PFSK-1 (cell line): ENCODE measurements at regions not wholly inside any gene's neighbourhood (a gene's known extent, or its start where the extent isn't known, plus 50 kb on each side); places are given as distances from the start of the nearest gene placed in this dataset.

Experiments
- FOXP2 ChIP-seq: optimal IDR thresholded peaks from 2 replicates; pipeline ENCODE3; 2011; ENCODE audit warnings: borderline replicate concordance, control low read depth, inconsistent platforms; ENCODE audit not compliant: insufficient read depth; ENCODE audit errors: extremely low read length, extremely low read depth
- POLR2AphosphoS5 ChIP-seq: IDR thresholded peaks from 2 replicates; pipeline ENCODE4 v1.6.1; 2012; ENCODE audit warnings: low read depth, mild to moderate bottlenecking, control low read depth, low read length, moderate library complexity
- SIN3A ChIP-seq: IDR thresholded peaks from 2 replicates; pipeline ENCODE4 v1.6.1; 2012; ENCODE audit warnings: mild to moderate bottlenecking, low read length, moderate library complexity, borderline replicate concordance; ENCODE audit not compliant: insufficient read depth
- TAF1 ChIP-seq: IDR thresholded peaks from 2 replicates; pipeline ENCODE4 v1.6.1; 2012; ENCODE audit warnings: low read length, control low read depth, borderline replicate concordance; ENCODE audit not compliant: insufficient read depth
- TF ChIP-seq, protein P1 (sequence below), 2 experiments: IDR thresholded peaks; 2 replicates each; pipeline versions ENCODE4 v1.6.1 to v1.8.0; 2011 to 2012; ENCODE audit warnings: low read depth in 2 of 2, low read length in 2 of 2, control low read depth in 1 of 2, inconsistent platforms in 1 of 2, mild to moderate bottlenecking in 1 of 2, moderate library complexity in 1 of 2; ENCODE audit not compliant: insufficient read depth in 1 of 2

DNA sequence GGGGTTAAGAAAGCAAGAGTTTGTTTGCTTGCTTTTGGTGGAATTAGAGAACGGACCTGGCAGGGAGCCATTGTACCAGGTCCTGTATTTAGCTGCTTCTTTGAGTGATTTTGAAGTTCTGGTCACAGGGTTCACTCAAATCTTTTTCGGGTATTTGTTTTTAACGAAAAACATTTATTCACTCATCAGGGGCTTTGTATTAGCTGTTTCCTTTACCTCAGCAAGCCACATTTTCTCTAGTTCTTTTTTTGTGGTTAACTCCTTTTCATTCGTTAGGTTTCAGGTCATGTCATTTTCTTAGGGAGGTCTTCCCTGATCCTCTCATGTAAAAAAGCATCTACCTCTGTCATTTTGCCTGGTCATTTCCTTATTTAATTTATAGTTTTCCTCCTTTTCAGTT lies 1502.2 kb downstream of the GRIK2 start:
- TF ChIP-seq POLR2AphosphoS5 = no peak

DNA sequence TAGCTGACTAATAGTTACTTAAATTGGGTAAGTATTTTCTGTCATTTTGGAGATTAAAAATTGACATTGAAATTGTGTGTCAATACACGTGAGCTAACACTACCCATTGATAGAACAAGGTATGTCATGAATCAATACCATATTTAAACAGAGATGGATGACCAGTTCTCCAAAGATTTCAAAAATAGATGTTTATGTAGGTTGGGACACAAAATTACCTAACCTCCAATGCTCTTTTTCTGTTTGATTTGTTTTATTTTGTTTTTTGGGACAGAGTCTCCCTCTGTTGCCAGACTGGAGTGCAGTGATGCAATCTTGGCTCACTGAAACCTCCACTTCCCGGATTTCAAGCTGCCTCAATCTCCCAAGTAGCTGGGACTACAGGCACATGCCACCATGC lies 1491.7 kb downstream of the GRIK2 start:
- TF ChIP-seq SIN3A (no peak), POLR2AphosphoS5 (no peak), TAF1 (no peak), FOXP2 (no peak)
- TF ChIP-seq, protein P1, sequence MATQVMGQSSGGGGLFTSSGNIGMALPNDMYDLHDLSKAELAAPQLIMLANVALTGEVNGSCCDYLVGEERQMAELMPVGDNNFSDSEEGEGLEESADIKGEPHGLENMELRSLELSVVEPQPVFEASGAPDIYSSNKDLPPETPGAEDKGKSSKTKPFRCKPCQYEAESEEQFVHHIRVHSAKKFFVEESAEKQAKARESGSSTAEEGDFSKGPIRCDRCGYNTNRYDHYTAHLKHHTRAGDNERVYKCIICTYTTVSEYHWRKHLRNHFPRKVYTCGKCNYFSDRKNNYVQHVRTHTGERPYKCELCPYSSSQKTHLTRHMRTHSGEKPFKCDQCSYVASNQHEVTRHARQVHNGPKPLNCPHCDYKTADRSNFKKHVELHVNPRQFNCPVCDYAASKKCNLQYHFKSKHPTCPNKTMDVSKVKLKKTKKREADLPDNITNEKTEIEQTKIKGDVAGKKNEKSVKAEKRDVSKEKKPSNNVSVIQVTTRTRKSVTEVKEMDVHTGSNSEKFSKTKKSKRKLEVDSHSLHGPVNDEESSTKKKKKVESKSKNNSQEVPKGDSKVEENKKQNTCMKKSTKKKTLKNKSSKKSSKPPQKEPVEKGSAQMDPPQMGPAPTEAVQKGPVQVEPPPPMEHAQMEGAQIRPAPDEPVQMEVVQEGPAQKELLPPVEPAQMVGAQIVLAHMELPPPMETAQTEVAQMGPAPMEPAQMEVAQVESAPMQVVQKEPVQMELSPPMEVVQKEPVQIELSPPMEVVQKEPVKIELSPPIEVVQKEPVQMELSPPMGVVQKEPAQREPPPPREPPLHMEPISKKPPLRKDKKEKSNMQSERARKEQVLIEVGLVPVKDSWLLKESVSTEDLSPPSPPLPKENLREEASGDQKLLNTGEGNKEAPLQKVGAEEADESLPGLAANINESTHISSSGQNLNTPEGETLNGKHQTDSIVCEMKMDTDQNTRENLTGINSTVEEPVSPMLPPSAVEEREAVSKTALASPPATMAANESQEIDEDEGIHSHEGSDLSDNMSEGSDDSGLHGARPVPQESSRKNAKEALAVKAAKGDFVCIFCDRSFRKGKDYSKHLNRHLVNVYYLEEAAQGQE (IDR thresholded peaks at IDR 0.05; ENCODE audit: insufficient read depth in 1 of 2, low read depth in 2 of 2, low read length in 2 of 2) = no peak

DNA sequence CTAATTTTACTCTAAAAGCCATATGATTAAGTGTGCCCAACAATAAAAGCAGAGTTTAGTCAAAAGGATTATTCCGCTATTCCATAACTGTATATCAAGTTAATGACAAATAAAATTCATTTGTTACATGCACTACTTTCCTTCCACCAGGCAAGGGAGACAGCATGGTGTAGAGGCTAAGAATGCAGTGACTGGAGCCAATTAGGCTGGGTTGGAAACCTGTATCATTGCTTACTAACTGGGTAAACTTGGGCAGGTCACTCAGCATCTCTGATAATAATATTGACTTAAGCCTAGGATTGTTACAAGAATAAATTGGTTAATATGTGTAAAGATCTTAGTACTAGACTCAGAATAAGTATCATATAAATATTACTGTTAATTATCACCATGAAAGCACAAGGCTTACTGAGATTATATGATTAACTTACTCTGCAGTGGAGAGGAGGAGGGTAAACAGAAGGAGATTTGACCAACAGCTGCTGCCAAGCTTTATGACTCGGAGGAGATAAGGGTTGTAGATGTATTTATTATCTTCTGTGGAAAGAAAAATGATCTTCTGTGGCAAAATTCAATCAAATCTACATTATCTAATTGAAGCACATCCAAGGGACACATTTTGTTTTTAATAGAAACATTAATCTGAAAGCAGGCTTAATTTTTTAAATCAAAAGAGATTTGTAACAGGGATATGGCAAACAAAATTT lies 1459.9 kb downstream of the GRIK2 start:
- no peak for TF ChIP-seq POLR2AphosphoS5
- TF ChIP-seq, protein P1 (IDR thresholded peaks at IDR 0.05; ENCODE audit: insufficient read depth in 1 of 2, low read depth in 2 of 2, low read length in 2 of 2) = no peak
- no peak for TF ChIP-seq SIN3A
- no peak for TF ChIP-seq FOXP2
- no peak for TF ChIP-seq TAF1

DNA sequence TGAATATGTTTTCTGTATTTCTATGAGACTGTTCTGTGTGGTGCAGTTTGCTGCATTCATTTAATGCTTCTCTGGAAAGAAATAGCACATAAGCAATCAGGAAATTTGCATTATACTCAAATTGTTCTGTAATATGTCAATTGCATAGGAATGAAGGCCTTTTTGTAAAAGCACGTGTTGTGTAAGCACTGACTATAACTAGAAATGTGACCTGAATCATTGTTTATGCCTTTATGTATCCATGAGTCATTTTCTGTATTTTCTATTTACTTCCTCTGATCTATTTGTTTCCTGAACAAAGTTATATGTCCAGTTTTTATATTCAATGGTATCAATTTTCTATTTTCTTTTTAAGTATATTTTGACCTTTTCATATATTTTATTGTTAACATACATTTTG lies 1455.3 kb downstream of the GRIK2 start:
- TF ChIP-seq TAF1 = no peak
- no peak for TF ChIP-seq POLR2AphosphoS5
- TF ChIP-seq FOXP2 = no peak
- no peak for TF ChIP-seq SIN3A
- TF ChIP-seq, protein P1 (IDR thresholded peaks at IDR 0.05; ENCODE audit: insufficient read depth in 1 of 2, low read depth in 2 of 2, low read length in 2 of 2) = no peak

DNA sequence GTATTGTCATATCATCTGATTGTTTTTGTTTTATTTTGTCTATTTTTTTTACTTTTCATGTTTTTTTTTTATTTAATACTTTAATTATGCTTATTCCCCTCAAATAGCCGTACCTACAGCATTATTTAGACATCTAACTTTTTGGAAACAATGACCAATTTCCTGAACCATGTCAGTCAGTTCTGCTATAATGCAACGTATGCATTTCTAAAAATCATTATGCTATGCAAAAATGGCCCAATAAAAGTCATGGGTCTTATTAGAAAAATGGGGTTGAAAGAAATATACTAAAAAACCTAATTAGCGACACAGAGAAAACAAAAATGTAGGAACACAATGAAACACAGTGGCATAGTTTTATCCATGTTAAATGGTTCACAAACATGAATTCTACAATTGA lies 1454.7 kb downstream of the GRIK2 start:
- TF ChIP-seq FOXP2 (no peak), TAF1 (no peak), POLR2AphosphoS5 (no peak), SIN3A (no peak)
- TF ChIP-seq, protein P1 (IDR thresholded peaks at IDR 0.05; ENCODE audit: insufficient read depth in 1 of 2, low read depth in 2 of 2, low read length in 2 of 2) = no peak
